DOHH2 (cell line): ENCODE measurements at regions not wholly inside any gene's neighbourhood (a gene's known extent, or its start where the extent isn't known, plus 50 kb on each side); places are given as distances from the start of the nearest gene placed in this dataset.

Experiments
- EZH2phosphoT487 ChIP-seq: fragments of 200-600 bp; sonication (generic); IDR thresholded peaks from 2 replicates; pipeline ENCODE4 v1.6.1; 2017; ENCODE audit warnings: borderline replicate concordance, mild to moderate bottlenecking, antibody characterized with exemption, low read length, moderate library complexity, mixed read lengths
- TF ChIP-seq, protein P1 (sequence below): fragments of 200-600 bp; sonication (generic); IDR thresholded peaks from one replicate; pipeline ENCODE4 v1.5.1; 2014; ENCODE audit warnings: antibody characterized with exemption, mild to moderate bottlenecking, low read depth, low read length; ENCODE audit not compliant: poor library complexity, severe bottlenecking

DNA sequence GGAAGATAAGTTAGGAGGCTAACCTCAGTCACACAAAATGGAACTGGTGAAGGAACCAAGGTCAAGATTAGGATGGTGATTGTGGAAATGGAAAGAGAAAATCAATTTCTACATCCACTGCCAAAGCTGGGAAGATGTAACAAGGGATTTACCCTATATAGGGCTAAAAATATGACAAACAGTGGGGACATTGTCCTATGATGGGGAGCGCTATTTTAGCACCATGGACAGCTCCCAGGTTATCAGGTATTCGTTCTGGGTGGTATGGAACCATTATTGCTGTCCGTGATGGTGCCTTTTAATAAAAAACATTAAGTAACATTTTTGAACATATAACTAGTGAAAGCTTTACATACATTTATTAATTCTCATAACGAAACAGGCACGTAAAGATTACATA lies 124.0 kb downstream of the NDUFA12 start:
- TF ChIP-seq, protein P1, sequence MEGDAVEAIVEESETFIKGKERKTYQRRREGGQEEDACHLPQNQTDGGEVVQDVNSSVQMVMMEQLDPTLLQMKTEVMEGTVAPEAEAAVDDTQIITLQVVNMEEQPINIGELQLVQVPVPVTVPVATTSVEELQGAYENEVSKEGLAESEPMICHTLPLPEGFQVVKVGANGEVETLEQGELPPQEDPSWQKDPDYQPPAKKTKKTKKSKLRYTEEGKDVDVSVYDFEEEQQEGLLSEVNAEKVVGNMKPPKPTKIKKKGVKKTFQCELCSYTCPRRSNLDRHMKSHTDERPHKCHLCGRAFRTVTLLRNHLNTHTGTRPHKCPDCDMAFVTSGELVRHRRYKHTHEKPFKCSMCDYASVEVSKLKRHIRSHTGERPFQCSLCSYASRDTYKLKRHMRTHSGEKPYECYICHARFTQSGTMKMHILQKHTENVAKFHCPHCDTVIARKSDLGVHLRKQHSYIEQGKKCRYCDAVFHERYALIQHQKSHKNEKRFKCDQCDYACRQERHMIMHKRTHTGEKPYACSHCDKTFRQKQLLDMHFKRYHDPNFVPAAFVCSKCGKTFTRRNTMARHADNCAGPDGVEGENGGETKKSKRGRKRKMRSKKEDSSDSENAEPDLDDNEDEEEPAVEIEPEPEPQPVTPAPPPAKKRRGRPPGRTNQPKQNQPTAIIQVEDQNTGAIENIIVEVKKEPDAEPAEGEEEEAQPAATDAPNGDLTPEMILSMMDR, result no peak
- no peak for TF ChIP-seq EZH2phosphoT487
